ENCODE measurements at regions not wholly inside any gene's neighbourhood (a gene's known extent, or its start where the extent isn't known, plus 50 kb on each side); places are given as distances from the start of the nearest gene placed in this dataset.

DNA sequence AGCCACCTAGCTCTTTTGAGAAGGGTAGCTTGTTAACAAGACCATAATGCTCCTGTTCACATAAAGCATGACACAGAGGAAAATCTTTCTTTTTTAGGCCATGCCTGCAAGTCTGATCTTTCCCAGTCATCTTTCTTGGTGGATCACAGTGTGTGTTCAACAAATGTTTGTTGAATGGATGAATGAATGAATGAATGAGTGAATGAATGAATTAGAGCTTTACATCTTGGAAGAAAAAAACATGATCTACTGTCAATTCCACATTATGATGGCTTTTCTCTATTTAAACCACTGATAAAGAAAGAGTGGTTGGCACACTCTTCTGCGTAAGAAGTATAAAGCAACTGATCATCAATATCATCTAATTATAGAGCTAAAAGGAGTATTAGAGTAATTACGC lies 148.7 kb downstream of the CCDC71L start:
- Histone ChIP-seq H3K27me3 (ENCODE audit: insufficient read depth, low read depth, severe bottlenecking) (no peaks in the 10 kb centered on the region), H3K9me3 (ENCODE audit: severe bottlenecking) (no peaks in the 10 kb centered on the region), H3K4me3 (ENCODE audit: low read depth, low read length) (no peak overlapping the region), H3K27ac (no peak overlapping the region), H3K36me3 (no peaks in the 10 kb centered on the region)
- TF ChIP-seq, protein P1, sequence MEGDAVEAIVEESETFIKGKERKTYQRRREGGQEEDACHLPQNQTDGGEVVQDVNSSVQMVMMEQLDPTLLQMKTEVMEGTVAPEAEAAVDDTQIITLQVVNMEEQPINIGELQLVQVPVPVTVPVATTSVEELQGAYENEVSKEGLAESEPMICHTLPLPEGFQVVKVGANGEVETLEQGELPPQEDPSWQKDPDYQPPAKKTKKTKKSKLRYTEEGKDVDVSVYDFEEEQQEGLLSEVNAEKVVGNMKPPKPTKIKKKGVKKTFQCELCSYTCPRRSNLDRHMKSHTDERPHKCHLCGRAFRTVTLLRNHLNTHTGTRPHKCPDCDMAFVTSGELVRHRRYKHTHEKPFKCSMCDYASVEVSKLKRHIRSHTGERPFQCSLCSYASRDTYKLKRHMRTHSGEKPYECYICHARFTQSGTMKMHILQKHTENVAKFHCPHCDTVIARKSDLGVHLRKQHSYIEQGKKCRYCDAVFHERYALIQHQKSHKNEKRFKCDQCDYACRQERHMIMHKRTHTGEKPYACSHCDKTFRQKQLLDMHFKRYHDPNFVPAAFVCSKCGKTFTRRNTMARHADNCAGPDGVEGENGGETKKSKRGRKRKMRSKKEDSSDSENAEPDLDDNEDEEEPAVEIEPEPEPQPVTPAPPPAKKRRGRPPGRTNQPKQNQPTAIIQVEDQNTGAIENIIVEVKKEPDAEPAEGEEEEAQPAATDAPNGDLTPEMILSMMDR (IDR thresholded peaks at IDR 0.05; ENCODE audit: low read depth, low read length), result no peak
- no peak for DNase-seq

DNA sequence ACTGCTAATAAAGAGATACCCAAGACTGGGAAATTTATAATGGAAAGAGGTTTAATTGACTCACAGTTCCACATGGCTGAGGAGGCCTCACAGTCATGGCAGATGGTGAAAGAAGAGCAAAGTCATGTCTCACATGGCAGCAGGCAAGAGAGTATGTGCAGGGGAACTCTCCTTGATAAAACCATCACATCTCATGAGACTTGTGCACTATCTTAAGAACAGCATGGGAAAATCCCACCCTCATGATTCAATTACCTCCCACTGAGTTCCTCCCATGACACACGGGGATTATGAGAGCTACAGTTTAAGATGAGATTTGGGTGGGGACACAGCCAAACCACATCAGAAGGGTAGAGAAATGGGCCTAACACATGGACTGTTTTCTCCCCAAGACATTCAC lies 156.3 kb downstream of the CCDC71L start:
- no peak for DNase-seq
- Histone ChIP-seq H3K4me3 (ENCODE audit: low read depth, low read length) (no peak overlapping the region), H3K9me3 (ENCODE audit: severe bottlenecking) (no peaks in the 10 kb centered on the region), H3K36me3 (no peaks in the 10 kb centered on the region), H3K27ac (no peak overlapping the region), H3K27me3 (ENCODE audit: insufficient read depth, low read depth, severe bottlenecking) (no peaks in the 10 kb centered on the region)
- TF ChIP-seq, protein P1 (IDR thresholded peaks at IDR 0.05; ENCODE audit: low read depth, low read length), result no peak

DNA sequence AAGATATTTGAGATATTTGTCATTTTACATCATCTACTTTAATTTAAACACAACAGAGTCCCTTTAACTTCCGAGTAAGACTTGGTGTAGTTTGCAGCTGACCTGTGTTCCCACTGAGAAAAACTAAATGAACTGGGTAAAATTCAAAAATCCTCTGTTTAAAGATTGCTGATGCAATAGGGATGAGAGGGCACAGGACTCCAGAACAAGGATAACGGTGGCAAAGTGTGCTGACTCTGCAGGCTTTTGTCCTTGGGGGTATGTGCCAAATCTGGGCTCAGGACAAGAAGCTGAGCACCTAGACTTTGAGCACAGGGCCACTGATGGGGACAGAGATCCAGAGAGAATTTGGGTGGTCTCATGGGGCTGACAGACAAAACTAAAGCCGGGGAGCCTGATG lies 156.8 kb downstream of the CCDC71L start:
- DNase-seq, result no peak
- TF ChIP-seq, protein P1 (IDR thresholded peaks at IDR 0.05; ENCODE audit: low read depth, low read length), result no peak

DNA sequence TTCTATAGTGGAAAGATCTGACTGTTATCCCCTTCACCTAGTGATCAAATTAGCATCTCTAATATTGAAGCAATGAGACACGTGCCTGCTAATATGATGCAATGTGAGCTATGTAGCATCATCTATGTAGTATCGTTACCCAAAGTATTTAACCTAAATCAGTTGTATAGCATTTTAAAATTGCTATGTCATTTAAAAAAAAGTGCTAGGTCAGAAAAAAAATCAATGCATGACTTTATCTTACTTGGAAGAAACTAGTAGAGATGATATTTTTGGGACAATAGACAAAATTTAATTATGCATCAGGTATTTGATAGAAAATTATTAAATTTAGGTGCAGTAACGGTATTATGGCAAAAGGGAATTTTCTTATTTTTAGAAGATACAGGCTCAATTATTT lies 157.3 kb downstream of the CCDC71L start:
- Histone ChIP-seq H3K27me3 (ENCODE audit: insufficient read depth, low read depth, severe bottlenecking) (no peaks in the 10 kb centered on the region), H3K36me3 (no peaks in the 10 kb centered on the region), H3K27ac (no peak overlapping the region), H3K4me3 (ENCODE audit: low read depth, low read length) (no peak overlapping the region), H3K9me3 (ENCODE audit: severe bottlenecking) (no peaks in the 10 kb centered on the region)
- TF ChIP-seq, protein P1 (IDR thresholded peaks at IDR 0.05; ENCODE audit: low read depth, low read length), result no peak
- no peak for DNase-seq

More for the DNA sequence above, 156.8 kb downstream of the CCDC71L start:
- no peaks in the 10 kb centered on the region for H3K9me3 ChIP-seq (ENCODE audit: severe bottlenecking)
- H3K36me3 ChIP-seq, result no peaks in the 10 kb centered on the region
- H3K27ac ChIP-seq, result no peak overlapping the region
- H3K4me3 ChIP-seq (ENCODE audit: low read depth, low read length), result no peak overlapping the region
- no peaks in the 10 kb centered on the region for H3K27me3 ChIP-seq (ENCODE audit: insufficient read depth, low read depth, severe bottlenecking)

DNA sequence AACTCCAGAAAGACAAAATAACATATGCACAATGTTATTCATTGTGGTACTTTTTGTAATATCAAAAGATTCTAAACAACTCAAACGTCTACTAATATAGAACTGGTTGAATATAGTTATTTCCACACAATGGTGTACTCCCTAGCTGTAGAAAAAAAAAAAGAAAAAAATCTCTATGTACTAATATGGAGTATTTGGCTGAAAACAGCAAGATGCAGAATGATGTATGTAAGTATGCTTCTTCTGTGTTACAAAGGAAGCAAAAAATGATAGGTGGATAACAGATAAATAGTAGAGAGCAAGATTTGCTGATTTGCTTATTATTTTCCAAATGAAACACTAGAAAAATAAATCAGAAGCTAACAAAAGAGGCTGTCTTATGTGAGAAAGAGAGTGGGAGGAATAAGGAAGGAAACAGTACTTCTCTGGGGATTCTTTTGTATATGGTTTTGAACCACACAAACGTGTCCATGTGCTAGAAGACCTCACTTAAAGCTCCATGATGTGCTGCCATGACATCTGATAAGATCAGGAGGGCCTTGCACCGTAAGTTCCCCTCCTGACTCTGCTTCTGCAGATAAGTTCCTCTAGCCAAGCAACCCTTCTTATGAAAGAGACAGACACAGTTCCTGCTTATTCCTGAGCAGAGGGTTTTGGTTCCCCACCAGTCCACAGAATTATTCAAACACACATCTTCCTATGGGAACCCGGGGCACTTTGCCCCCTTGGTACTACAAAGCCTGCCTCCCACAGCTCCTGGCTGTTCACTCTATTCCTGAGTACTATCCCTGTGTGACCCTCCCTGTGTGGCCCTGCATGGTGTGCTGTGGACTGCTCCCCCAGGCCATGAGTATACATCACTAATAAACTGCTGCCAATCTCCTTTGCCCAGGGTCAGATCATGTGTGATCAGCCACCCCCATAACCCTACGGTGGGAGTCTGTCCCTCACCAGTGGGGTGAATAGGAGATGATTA lies 159.1 kb downstream of the CCDC71L start:
- Histone ChIP-seq H3K36me3 (no peaks in the 10 kb centered on the region), H3K4me3 (ENCODE audit: low read depth, low read length) (no peak overlapping the region), H3K9me3 (ENCODE audit: severe bottlenecking) (no peaks in the 10 kb centered on the region), H3K27ac (no peak overlapping the region), H3K27me3 (ENCODE audit: insufficient read depth, low read depth, severe bottlenecking) (no peaks in the 10 kb centered on the region)
- no peak for DNase-seq
- TF ChIP-seq, protein P1 (IDR thresholded peaks at IDR 0.05; ENCODE audit: low read depth, low read length), result no peak

Measured in WERI-Rb-1 (cell line).